Neural cell (in vitro differentiated cells): ENCODE measurements at regions not wholly inside any gene's neighbourhood (a gene's known extent, or its start where the extent isn't known, plus 50 kb on each side); places are given as distances from the start of the nearest gene placed in this dataset.

ENCODE experiments used
- H2AFZ ChIP-seq: fragments of 200-600, 300-800 bp; sonication (generic), shearing (Covaris generic); 2 replicates; pipeline ENCODE4 v1.6.0; 2014; ENCODE audit warnings: low read depth, mild to moderate bottlenecking, antibody characterized with exemption, low read length, moderate library complexity
- H3F3A ChIP-seq: fragments of 200-600 bp; shearing (Covaris generic); 2 replicates; pipeline ENCODE4 v1.6.1; 2016; ENCODE audit warnings: mild to moderate bottlenecking, moderate library complexity, mixed read lengths, antibody characterized with exemption, low read length; ENCODE audit not compliant: insufficient read depth, poor library complexity, severe bottlenecking
- H3K27ac ChIP-seq: fragments of 200-600, 300-800 bp; sonication (generic), shearing (Covaris generic); 2 replicates; pipeline ENCODE4 v1.5.1; 2014; ENCODE audit warnings: mild to moderate bottlenecking, low read length, moderate library complexity
- H3K27me3 ChIP-seq: fragments of 300-800, 200-600 bp; sonication (generic), shearing (Covaris generic); 2 replicates; pipeline ENCODE4 v1.6.0; 2014; ENCODE audit warnings: mild to moderate bottlenecking, low read depth, low read length, moderate library complexity; ENCODE audit not compliant: insufficient read depth
- H3K36me3 ChIP-seq: fragments of 300-800, 200-600 bp; sonication (generic), shearing (Covaris generic); 2 replicates; pipeline ENCODE4 v1.5.1; 2014; ENCODE audit warnings: mild to moderate bottlenecking, antibody characterized with exemption, low read length, moderate library complexity; ENCODE audit not compliant: insufficient read depth
- H3K4me2 ChIP-seq: fragments of 300-800, 200-600 bp; sonication (generic), shearing (Covaris generic); 2 replicates; pipeline ENCODE4 v1.6.0; 2014; ENCODE audit warnings: mild to moderate bottlenecking, low read length
- H3K4me3 ChIP-seq: fragments of 300-800, 200-600 bp; sonication (generic), shearing (Covaris generic); 2 replicates; pipeline ENCODE4 v1.5.1; 2014; ENCODE audit warnings: mild to moderate bottlenecking, low read length, moderate library complexity
- H3K79me2 ChIP-seq: fragments of 200-600 bp; shearing (Covaris generic); replicated peaks from 2 replicates; pipeline ENCODE4 v1.6.0; 2014; ENCODE audit warnings: mild to moderate bottlenecking, low read length, moderate library complexity; ENCODE audit not compliant: insufficient read depth
- H3K9ac ChIP-seq: fragments of 300-800, 200-600 bp; sonication (generic), shearing (Covaris generic); 2 replicates; pipeline ENCODE4 v1.6.1; 2016; ENCODE audit warnings: mild to moderate bottlenecking, low read length, mixed read lengths
- H3K9me2 ChIP-seq: fragments of 200-600 bp; shearing (Covaris generic); 2 replicates; pipeline ENCODE4 v1.6.1; 2016; ENCODE audit warnings: mild to moderate bottlenecking, low read length, mixed read lengths; ENCODE audit not compliant: insufficient read depth
- H3K9me3 ChIP-seq: fragments of 200-600, 300-800 bp; sonication (generic), shearing (Covaris generic); 2 replicates; pipeline ENCODE4 v1.6.1; 2016; ENCODE audit warnings: mild to moderate bottlenecking, mixed run types, low read length, moderate library complexity, mixed read lengths
- H4K20me1 ChIP-seq: fragments of 200-600 bp; shearing (Covaris generic); 2 replicates; pipeline ENCODE4 v1.6.1; 2016; ENCODE audit warnings: mild to moderate bottlenecking, mixed run types; ENCODE audit not compliant: insufficient read depth
- EP300 ChIP-seq: fragments of 450-650 bp; conservative IDR thresholded peaks from 2 replicates; pipeline ENCODE4 v1.6.1; 2014; ENCODE audit warnings: antibody characterized with exemption, mild to moderate bottlenecking, moderate library complexity; ENCODE audit not compliant: poor library complexity, severe bottlenecking
- EZH2 ChIP-seq: fragments of 200-600, 300-800 bp; shearing (Covaris generic), sonication (generic); IDR thresholded peaks from 2 replicates; pipeline ENCODE4 v1.6.1; 2014; ENCODE audit warnings: antibody characterized with exemption, low read length, borderline replicate concordance, mild to moderate bottlenecking; ENCODE audit not compliant: insufficient read depth, poor library complexity, severe bottlenecking
- MXI1 ChIP-seq: fragments of 450-650 bp; conservative IDR thresholded peaks from 2 replicates; pipeline ENCODE4 v1.6.1; 2014; ENCODE audit warnings: antibody characterized with exemption, mild to moderate bottlenecking; ENCODE audit not compliant: poor library complexity, severe bottlenecking
- POLR2AphosphoS5 ChIP-seq: IDR thresholded peaks from 2 replicates; pipeline ENCODE4 v1.6.1; 2012
- RAD21 ChIP-seq: fragments of 450-650 bp; conservative IDR thresholded peaks from 2 replicates; pipeline ENCODE4 v1.6.1; 2014; ENCODE audit warnings: antibody characterized with exemption, mild to moderate bottlenecking, moderate library complexity
- SMC3 ChIP-seq: fragments of 450-650 bp; conservative IDR thresholded peaks from 2 replicates; pipeline ENCODE4 v1.6.1; 2014; ENCODE audit warnings: antibody characterized with exemption, mild to moderate bottlenecking, moderate library complexity; ENCODE audit not compliant: poor library complexity
- TAF1 ChIP-seq: IDR thresholded peaks from 2 replicates; pipeline ENCODE4 v1.6.1; 2012; ENCODE audit warnings: low read depth
- TF ChIP-seq, protein P1 (sequence below): fragments of 450-650 bp; IDR thresholded peaks from 2 replicates; pipeline ENCODE4 v1.5.1; 2014; ENCODE audit warnings: antibody characterized with exemption, mild to moderate bottlenecking, moderate library complexity; ENCODE audit not compliant: poor library complexity, severe bottlenecking
- TF ChIP-seq, protein P2 (sequence below): IDR thresholded peaks from 2 replicates; pipeline ENCODE4 v1.6.1; 2012; ENCODE audit warnings: borderline replicate concordance

- no peak overlapping the region for H3K9ac ChIP-seq
Observed at GRCh38 chr21:15442743-15443469, 286.9 kb upstream of the USP25 start.

GRCh38 chr21:15443740-15444117 is 286.1 kb upstream of the USP25 start:
- TF ChIP-seq SMC3, result no peak
- TF ChIP-seq EZH2, result no peak
- TF ChIP-seq, protein P1, sequence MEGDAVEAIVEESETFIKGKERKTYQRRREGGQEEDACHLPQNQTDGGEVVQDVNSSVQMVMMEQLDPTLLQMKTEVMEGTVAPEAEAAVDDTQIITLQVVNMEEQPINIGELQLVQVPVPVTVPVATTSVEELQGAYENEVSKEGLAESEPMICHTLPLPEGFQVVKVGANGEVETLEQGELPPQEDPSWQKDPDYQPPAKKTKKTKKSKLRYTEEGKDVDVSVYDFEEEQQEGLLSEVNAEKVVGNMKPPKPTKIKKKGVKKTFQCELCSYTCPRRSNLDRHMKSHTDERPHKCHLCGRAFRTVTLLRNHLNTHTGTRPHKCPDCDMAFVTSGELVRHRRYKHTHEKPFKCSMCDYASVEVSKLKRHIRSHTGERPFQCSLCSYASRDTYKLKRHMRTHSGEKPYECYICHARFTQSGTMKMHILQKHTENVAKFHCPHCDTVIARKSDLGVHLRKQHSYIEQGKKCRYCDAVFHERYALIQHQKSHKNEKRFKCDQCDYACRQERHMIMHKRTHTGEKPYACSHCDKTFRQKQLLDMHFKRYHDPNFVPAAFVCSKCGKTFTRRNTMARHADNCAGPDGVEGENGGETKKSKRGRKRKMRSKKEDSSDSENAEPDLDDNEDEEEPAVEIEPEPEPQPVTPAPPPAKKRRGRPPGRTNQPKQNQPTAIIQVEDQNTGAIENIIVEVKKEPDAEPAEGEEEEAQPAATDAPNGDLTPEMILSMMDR, result no peak
- no peak for TF ChIP-seq TAF1
- TF ChIP-seq, protein P2, sequence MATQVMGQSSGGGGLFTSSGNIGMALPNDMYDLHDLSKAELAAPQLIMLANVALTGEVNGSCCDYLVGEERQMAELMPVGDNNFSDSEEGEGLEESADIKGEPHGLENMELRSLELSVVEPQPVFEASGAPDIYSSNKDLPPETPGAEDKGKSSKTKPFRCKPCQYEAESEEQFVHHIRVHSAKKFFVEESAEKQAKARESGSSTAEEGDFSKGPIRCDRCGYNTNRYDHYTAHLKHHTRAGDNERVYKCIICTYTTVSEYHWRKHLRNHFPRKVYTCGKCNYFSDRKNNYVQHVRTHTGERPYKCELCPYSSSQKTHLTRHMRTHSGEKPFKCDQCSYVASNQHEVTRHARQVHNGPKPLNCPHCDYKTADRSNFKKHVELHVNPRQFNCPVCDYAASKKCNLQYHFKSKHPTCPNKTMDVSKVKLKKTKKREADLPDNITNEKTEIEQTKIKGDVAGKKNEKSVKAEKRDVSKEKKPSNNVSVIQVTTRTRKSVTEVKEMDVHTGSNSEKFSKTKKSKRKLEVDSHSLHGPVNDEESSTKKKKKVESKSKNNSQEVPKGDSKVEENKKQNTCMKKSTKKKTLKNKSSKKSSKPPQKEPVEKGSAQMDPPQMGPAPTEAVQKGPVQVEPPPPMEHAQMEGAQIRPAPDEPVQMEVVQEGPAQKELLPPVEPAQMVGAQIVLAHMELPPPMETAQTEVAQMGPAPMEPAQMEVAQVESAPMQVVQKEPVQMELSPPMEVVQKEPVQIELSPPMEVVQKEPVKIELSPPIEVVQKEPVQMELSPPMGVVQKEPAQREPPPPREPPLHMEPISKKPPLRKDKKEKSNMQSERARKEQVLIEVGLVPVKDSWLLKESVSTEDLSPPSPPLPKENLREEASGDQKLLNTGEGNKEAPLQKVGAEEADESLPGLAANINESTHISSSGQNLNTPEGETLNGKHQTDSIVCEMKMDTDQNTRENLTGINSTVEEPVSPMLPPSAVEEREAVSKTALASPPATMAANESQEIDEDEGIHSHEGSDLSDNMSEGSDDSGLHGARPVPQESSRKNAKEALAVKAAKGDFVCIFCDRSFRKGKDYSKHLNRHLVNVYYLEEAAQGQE, result no peak
- TF ChIP-seq EP300, result no peak
- TF ChIP-seq POLR2AphosphoS5, result no peak
- no peak for TF ChIP-seq RAD21
- no peak for TF ChIP-seq MXI1

More at GRCh38 chr21:15442743-15443469, 286.9 kb upstream of the USP25 start:
- no peaks in the 10 kb centered on the region for H3F3A ChIP-seq
- H4K20me1 ChIP-seq, result no peaks in the 10 kb centered on the region
- H3K9me3 ChIP-seq, result no peaks in the 10 kb centered on the region
- H3K27me3 ChIP-seq, result no peaks in the 10 kb centered on the region
- no peak overlapping the region for H3K27ac ChIP-seq
- H3K4me2 ChIP-seq, result no peak overlapping the region
- H3K4me3 ChIP-seq, result no peak overlapping the region
- H3K36me3 ChIP-seq, result no peaks in the 10 kb centered on the region
- TF ChIP-seq EZH2 (no peak), POLR2AphosphoS5 (no peak), EP300 (no peak), SMC3 (no peak), TAF1 (no peak), MXI1 (no peak), RAD21 (no peak)
- no peaks in the 10 kb centered on the region for H3K79me2 ChIP-seq
- no peak overlapping the region for H2AFZ ChIP-seq
- H3K9me2 ChIP-seq, result no peaks in the 10 kb centered on the region

More at GRCh38 chr21:15443740-15444117, 286.1 kb upstream of the USP25 start:
- no peaks in the 10 kb centered on the region for H3K36me3 ChIP-seq
- H3K79me2 ChIP-seq, result no peaks in the 10 kb centered on the region
- no peak overlapping the region for H3K27ac ChIP-seq
- H3K4me2 ChIP-seq, result no peak overlapping the region
- no peak overlapping the region for H3K4me3 ChIP-seq
- H3K27me3 ChIP-seq, result no peaks in the 10 kb centered on the region
- H4K20me1 ChIP-seq, result no peaks in the 10 kb centered on the region
- no peak overlapping the region for H2AFZ ChIP-seq
- no peak overlapping the region for H3K9ac ChIP-seq
- H3F3A ChIP-seq, result no peaks in the 10 kb centered on the region
- no peaks in the 10 kb centered on the region for H3K9me2 ChIP-seq
- H3K9me3 ChIP-seq, result no peaks in the 10 kb centered on the region
